GM10266 (cell line): ENCODE measurements at regions not wholly inside any gene's neighbourhood (a gene's known extent, or its start where the extent isn't known, plus 50 kb on each side); places are given as distances from the start of the nearest gene placed in this dataset.

Experiments
- DNase-seq: peaks from one replicate; pipeline ENCODE4 v3.0.0; 2012; ENCODE audit errors: extremely low spot score
- TF ChIP-seq, protein P1 (sequence below): IDR thresholded peaks from 2 replicates; pipeline ENCODE4 v1.5.1; 2012; ENCODE audit warnings: mild to moderate bottlenecking, low read depth; ENCODE audit not compliant: control insufficient read depth, insufficient read depth; ENCODE audit errors: missing control alignments

GRCh38 chr2:8461341-8461740, 220.5 kb upstream of the ID2 start:
- no peak for DNase-seq
- TF ChIP-seq, protein P1, sequence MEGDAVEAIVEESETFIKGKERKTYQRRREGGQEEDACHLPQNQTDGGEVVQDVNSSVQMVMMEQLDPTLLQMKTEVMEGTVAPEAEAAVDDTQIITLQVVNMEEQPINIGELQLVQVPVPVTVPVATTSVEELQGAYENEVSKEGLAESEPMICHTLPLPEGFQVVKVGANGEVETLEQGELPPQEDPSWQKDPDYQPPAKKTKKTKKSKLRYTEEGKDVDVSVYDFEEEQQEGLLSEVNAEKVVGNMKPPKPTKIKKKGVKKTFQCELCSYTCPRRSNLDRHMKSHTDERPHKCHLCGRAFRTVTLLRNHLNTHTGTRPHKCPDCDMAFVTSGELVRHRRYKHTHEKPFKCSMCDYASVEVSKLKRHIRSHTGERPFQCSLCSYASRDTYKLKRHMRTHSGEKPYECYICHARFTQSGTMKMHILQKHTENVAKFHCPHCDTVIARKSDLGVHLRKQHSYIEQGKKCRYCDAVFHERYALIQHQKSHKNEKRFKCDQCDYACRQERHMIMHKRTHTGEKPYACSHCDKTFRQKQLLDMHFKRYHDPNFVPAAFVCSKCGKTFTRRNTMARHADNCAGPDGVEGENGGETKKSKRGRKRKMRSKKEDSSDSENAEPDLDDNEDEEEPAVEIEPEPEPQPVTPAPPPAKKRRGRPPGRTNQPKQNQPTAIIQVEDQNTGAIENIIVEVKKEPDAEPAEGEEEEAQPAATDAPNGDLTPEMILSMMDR = no peak

DNA sequence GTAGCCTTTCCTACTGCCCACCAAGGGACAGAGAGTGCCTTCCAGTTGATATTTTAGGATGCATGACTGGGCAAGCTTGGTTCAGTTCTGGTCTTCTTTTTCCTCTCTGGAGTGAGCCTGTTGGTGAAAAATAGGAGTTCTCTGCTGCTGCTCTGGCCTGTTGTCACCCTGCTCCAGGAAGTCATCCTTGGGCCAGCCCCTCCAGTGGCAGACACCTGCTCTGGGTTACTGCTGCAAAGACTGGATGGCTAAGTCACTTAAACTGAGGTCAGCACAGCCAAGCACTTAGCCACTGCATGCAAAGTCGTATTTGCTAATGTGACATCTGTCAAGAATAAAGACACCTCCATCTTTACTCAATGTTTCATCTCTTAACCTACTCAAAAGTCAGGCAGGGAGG, 219.6 kb upstream of the ID2 start:
- TF ChIP-seq, protein P1 = no peak
- no peak for DNase-seq

DNA sequence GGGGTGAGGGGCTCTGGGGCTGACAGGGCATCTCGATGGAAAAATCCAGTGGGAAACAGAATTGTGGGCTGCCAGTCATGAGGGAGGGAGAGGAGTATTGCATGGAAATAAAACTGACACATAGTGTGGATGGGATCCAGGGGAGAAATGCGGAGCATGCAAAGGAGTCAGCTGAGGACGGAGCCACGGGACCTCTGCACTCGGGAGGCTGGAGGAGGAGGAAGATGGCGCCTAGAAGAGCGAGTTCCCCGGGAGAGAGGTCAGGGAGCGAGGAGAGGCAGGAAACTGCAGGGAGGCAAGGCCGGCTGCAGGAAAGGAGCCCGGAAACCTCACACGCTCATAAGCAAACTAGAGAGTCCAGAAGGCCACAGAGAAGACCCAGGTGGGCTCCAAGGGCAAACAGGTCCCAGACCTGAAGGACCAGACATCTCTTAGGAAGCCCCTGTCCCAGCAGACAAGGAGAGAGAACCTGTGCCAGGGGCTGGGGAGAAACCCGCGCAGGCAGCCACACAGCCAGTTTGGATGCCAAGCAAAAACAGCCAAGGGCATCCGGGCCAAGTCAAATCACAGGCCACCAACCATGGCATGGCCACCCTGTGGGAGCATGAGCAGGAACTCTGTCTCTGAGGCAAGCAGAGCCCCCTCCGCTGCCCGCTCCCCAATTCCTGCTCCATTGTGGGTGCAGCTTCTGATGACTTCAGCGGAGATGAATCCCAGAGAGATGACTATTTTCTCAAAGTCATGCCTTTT, 218.8 kb upstream of the ID2 start:
- TF ChIP-seq, protein P1 = no peak
- DNase-seq = no peak

- DNase-seq = no peak
- TF ChIP-seq, protein P1 = no peak
Measured at GRCh38 chr2:8465560-8465959, 216.3 kb upstream of the ID2 start.

DNA sequence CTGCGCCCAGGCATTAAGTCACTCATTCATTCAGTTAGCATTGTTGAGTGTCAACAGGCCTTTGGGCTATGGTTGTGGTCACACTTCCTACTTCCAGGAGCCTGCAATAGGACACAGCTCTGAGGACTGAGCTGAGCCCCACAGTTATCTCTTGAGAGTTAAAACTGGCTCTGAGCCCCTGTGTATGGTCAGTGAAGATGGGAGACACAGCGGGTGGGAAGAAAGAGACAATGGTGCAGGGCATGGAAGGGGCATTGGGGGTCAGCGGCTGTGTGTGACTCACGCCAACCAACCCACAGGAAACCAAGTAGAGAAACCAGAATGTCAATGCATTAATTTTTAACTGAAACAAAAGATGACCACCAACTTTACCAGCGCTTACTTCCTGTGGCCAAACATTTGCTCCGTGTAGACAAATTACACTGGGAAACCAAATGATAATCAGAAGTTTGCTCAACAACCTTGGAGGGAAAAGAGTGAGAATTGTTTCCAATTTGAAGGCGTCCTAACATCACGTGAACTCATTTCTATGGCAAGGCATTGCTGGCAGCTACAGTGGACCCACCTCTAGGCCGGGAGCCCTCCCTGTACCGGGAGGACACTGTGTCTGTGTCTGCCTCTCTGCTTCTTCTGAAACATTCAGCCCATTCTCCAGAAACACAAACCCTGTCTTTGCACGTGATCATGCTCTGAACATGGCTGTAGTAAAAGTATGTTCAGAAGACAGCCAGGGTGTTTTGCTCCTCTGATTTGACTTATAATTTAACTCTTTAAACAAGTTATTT, 212.0 kb upstream of the ID2 start:
- TF ChIP-seq, protein P1 = no peak
- DNase-seq = no peak

DNA sequence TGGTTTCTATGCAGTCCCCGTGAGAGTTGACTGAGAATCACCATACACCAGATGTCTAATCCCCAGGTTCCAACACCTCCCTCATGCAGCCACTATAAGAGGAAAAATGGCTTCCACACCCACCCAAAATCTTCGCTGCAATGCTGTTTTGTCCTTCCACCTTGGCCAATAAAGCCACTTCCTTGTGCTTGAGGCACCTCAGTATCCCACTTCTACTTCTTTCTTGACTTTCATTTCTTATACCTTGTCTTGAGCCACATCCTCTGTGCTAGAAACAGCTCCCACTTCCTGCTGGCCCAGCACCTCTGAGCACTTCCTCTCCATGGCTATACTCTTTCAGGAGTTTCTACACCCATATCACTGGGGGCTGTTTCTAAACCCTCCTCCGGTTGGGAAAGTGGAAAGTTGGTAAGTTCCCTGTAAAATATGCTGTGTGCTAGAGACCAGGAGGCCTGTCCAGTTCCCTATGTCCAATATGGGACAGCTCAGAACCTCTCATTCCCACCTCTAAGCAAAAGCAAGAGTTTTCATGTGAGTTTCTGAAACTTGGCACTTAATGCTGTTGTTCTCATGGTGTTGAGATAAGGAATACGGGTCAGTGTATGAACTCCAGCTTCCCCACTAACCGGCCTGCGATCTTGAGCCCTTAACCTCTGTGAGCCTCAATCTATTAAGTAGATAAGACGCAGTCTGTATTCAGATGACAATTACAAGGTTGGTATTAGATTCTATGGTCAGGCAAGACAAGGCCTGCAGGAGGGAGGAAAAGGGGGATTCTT, 209.1 kb upstream of the ID2 start:
- DNase-seq = no peak
- TF ChIP-seq, protein P1 = no peak
